ENCODE measurements at regions not wholly inside any gene's neighbourhood (a gene's known extent, or its start where the extent isn't known, plus 50 kb on each side); places are given as distances from the start of the nearest gene placed in this dataset.

- no peak for ATAC-seq
- TF ChIP-seq POLR2A (IDR thresholded peaks at IDR 0.05) (no peak), CTCF (IDR thresholded peaks at IDR 0.05 in 4 of 5, conservative IDR thresholded peaks at IDR 0.05 in 1 of 5) (no peak)
- Histone ChIP-seq H3K27me3 (no peaks in the 10 kb centered on the region), H3K36me3 (no peaks in the 10 kb centered on the region), H3K4me1 (peaks cover 0 to 4% of the 10 kb centered on the region in 2 donors), H3K4me3 (no peak overlapping the region), H3K27ac (no peak overlapping the region), H3K9me3 (no peaks in the 10 kb centered on the region)
- intact Hi-C loops (cut with DNase I; ENCODE audit: low total_unique reads): no loop called here
- in situ Hi-C loops (cut with MboI; ENCODE audit: low sequenced_read_pairs in 4 of 4): no loop called here
- no peak for DNase-seq
Measured at GRCh38 chr6:15143540-15143939, 102.3 kb upstream of the JARID2 start.

DNA sequence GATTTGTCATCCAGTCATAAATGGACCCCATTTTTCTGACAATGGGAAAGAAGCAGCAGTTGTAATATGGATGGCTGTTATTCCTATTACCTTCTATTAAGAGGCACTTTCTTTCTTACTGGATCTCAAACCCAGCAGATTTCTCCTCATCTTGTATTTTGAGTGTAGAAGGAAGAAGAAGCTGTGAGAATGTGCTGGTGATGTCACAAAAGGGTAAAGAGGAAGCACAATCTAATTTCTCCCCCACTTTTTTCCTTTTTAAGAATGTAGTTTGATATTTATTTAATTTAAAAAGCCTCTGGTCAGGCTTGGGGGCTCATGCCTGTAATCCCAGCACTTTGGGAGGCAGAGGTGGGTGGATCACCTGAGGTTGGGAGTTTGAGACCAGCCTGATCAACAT, 100.0 kb upstream of the JARID2 start:
- DNase-seq: no peak
- no peak overlapping the region for H3K4me3 ChIP-seq
- TF ChIP-seq POLR2A (IDR thresholded peaks at IDR 0.05) (no peak), CTCF (IDR thresholded peaks at IDR 0.05 in 4 of 5, conservative IDR thresholded peaks at IDR 0.05 in 1 of 5) (no peak)
- no peak for ATAC-seq
- H3K4me1 ChIP-seq: peaks cover 0 to 4% of the 10 kb centered on the region in 2 donors
- in situ Hi-C loops (cut with MboI; ENCODE audit: low sequenced_read_pairs in 4 of 4) (no loop called here), intact Hi-C loops (cut with DNase I; ENCODE audit: low total_unique reads) (no loop called here)
- no peak overlapping the region for H3K27ac ChIP-seq
- no peaks in the 10 kb centered on the region for H3K9me3 ChIP-seq
- H3K36me3 ChIP-seq: no peaks in the 10 kb centered on the region
- H3K27me3 ChIP-seq: no peaks in the 10 kb centered on the region

- ATAC-seq: no peak
- no peak overlapping the region for H3K27ac ChIP-seq
- H3K27me3 ChIP-seq: no peaks in the 10 kb centered on the region
- H3K4me1 ChIP-seq: peaks cover 0 to 4% of the 10 kb centered on the region in 2 donors
- no peak for DNase-seq
- in situ Hi-C loops (cut with MboI; ENCODE audit: low sequenced_read_pairs in 4 of 4) (no loop called here), intact Hi-C loops (cut with DNase I; ENCODE audit: low total_unique reads) (no loop called here)
- no peaks in the 10 kb centered on the region for H3K9me3 ChIP-seq
- H3K4me3 ChIP-seq: no peak overlapping the region
- TF ChIP-seq CTCF (IDR thresholded peaks at IDR 0.05 in 4 of 5, conservative IDR thresholded peaks at IDR 0.05 in 1 of 5) (no peak), POLR2A (IDR thresholded peaks at IDR 0.05) (no peak)
- no peaks in the 10 kb centered on the region for H3K36me3 ChIP-seq
Measured at GRCh38 chr6:15147827-15148226, 98.0 kb upstream of the JARID2 start.

DNA sequence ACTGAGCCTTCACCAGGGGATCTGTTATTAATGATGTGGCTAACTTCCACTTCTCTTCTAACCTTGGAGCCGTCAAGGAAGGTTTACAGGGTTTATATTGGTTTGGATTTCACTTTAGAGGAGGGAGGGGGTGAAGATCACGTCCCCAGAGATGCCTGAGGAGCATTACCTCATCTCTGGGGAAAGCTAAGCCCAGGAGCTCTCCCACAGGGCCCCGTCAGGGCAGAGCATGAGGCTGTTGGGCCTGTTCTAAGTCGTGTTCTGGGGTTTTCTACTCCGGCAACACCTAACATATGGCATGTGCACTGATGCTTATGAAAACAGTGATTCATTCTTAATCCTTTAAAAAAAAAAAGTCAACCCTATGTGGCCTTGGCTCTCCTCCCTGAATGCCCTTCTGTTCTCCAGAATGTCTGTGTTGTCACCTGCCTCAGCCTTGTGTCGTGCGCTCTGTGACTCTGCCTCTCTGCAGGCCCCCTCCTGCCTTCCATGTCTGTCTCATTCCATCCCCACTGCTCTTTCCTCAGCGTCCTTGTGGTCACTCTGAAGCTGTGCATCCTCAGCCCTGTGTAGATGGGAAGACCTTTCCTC, 97.4 kb upstream of the JARID2 start:
- H3K9me3 ChIP-seq: no peaks in the 10 kb centered on the region
- no peak for DNase-seq
- peaks cover 0 to 4% of the 10 kb centered on the region in 2 donors for H3K4me1 ChIP-seq
- no peak overlapping the region for H3K4me3 ChIP-seq
- TF ChIP-seq POLR2A (IDR thresholded peaks at IDR 0.05): no peak
- TF ChIP-seq CTCF (IDR thresholded peaks at IDR 0.05 in 4 of 5, conservative IDR thresholded peaks at IDR 0.05 in 1 of 5): no peak
- ATAC-seq: no peak
- no peak overlapping the region for H3K27ac ChIP-seq
- in situ Hi-C loops (cut with MboI; ENCODE audit: low sequenced_read_pairs in 4 of 4): no loop called here
- no peaks in the 10 kb centered on the region for H3K27me3 ChIP-seq
- no peaks in the 10 kb centered on the region for H3K36me3 ChIP-seq
- intact Hi-C loops (cut with DNase I; ENCODE audit: low total_unique reads): no loop called here

- Histone ChIP-seq H3K4me1 (peaks cover 0 to 4% of the 10 kb centered on the region in 2 donors), H3K27ac (no peak overlapping the region), H3K36me3 (no peaks in the 10 kb centered on the region), H3K27me3 (no peaks in the 10 kb centered on the region), H3K4me3 (no peak overlapping the region), H3K9me3 (no peaks in the 10 kb centered on the region)
- intact Hi-C loops (cut with DNase I; ENCODE audit: low total_unique reads) (no loop called here), in situ Hi-C loops (cut with MboI; ENCODE audit: low sequenced_read_pairs in 4 of 4) (no loop called here)
- TF ChIP-seq CTCF (IDR thresholded peaks at IDR 0.05 in 4 of 5, conservative IDR thresholded peaks at IDR 0.05 in 1 of 5): no peak
- TF ChIP-seq POLR2A (IDR thresholded peaks at IDR 0.05): no peak
- DNase-seq (no peak), ATAC-seq (no peak)
Measured at GRCh38 chr6:15150207-15150606, 95.7 kb upstream of the JARID2 start.
